ENCODE measurements at regions not wholly inside any gene's neighbourhood (a gene's known extent, or its start where the extent isn't known, plus 50 kb on each side); places are given as distances from the start of the nearest gene placed in this dataset. TPM values are rescaled to one million over a fixed set of nuclear protein-coding genes. Genes with fewer than 3 reads are reported as not detected.

Small RNA genes lying in the stretch of these regions (microRNA-seq; reads per million reads assigned to microRNA genes)
- gene MIR548I1, result not detected

Data from A673 (cell line).